AG09309 (cell line): ENCODE measurements at regions not wholly inside any gene's neighbourhood (a gene's known extent, or its start where the extent isn't known, plus 50 kb on each side); places are given as distances from the start of the nearest gene placed in this dataset.

Experiments used
- DNase-seq: peaks from one replicate; pipeline ENCODE4 v3.0.0-alpha.2; 2010; ENCODE audit warnings: low read depth
- H3K4me3 ChIP-seq: 2 replicates; pipeline ENCODE4 v1.5.1; 2011; ENCODE audit warnings: mild to moderate bottlenecking, low read depth, low read length, moderate library complexity; ENCODE audit not compliant: control insufficient read depth
- TF ChIP-seq, protein P1 (sequence below): IDR thresholded peaks from 2 replicates; pipeline ENCODE4 v1.5.1; 2011; ENCODE audit warnings: mild to moderate bottlenecking, low read depth, low read length, inconsistent platforms; ENCODE audit not compliant: insufficient read depth, control insufficient read depth; ENCODE audit errors: missing control alignments

DNA sequence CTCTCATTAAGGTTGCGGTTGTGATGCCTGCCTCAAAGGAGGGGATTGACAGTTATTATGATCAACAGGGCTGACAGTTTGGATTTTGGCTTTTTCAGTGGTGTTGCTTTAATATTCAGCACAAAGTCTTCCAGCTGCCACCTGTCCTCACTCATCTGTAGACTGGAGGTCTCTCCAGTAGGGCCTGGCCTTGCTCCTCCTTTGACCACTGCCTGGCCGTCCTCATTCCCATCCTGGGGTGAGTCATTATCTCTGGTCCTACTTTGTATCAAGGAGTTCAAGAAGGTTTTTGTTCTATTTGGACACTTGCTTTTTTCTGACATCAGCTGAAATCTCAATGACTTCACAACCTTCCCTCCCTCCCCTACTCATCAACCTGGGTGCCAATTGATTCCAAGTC, 95.1 kb upstream of the ZPLD1 start:
- TF ChIP-seq, protein P1, sequence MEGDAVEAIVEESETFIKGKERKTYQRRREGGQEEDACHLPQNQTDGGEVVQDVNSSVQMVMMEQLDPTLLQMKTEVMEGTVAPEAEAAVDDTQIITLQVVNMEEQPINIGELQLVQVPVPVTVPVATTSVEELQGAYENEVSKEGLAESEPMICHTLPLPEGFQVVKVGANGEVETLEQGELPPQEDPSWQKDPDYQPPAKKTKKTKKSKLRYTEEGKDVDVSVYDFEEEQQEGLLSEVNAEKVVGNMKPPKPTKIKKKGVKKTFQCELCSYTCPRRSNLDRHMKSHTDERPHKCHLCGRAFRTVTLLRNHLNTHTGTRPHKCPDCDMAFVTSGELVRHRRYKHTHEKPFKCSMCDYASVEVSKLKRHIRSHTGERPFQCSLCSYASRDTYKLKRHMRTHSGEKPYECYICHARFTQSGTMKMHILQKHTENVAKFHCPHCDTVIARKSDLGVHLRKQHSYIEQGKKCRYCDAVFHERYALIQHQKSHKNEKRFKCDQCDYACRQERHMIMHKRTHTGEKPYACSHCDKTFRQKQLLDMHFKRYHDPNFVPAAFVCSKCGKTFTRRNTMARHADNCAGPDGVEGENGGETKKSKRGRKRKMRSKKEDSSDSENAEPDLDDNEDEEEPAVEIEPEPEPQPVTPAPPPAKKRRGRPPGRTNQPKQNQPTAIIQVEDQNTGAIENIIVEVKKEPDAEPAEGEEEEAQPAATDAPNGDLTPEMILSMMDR = no peak
- no peak for DNase-seq
- H3K4me3 ChIP-seq = no peak overlapping the region

DNA sequence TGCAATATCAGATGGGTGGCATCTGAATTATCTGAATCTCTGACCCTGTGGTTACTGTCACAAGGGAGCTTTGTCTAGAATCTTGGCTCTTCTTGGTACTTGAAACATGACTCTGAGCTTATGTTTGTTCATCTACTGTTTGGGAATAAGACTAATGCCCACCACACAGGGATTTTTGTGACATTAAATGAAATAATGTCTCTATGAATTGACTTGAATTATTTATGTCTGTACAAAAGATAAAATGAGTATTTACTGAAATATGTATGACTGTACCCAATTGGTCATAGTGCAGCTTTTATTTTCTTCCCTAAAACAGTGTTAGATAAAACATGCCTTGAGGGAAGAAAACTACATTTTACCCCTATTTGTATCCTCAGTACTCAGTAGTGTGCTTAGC, 87.9 kb upstream of the ZPLD1 start:
- TF ChIP-seq, protein P1 = no peak
- no peak for DNase-seq
- no peak overlapping the region for H3K4me3 ChIP-seq

DNA sequence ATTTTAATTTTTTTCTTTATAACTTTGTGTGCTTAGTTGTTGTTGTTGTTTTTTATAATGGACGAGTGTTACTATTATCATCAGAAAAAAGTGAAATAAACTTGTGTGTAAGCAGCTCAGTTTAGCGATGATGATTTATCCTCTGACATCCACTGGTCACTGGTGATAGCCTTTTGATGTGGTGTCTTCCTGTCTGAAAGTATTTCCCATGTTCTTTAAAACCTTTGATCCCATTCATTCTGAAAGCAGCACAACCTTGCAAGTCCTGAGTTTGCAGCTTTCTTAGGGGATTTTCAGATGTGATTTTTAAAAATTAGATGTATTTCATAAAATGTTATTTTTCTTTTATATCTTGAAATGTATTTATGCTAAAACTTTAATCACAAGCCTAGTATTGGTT, 85.9 kb upstream of the ZPLD1 start:
- no peak overlapping the region for H3K4me3 ChIP-seq
- no peak for DNase-seq
- TF ChIP-seq, protein P1 = no peak

DNA sequence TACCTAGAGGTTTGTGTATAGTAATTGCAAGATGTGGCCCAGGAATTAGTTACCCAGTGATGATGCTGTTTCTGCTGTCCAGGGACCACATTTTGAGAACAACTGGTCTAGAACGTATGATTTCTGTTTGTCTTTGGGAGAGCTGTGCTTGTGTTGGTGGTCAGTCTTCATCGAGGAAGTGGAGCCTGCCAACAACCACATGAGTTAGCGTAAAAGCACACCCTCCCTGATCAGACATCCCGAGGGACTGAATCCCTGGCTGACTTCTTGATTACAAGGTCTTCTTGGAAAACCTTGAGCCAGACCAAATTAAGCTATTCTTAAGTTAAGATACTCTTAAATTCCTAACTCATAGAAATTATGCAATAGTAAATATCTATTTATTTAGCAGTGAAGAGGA, 81.7 kb upstream of the ZPLD1 start:
- no peak overlapping the region for H3K4me3 ChIP-seq
- no peak for DNase-seq
- TF ChIP-seq, protein P1 = no peak

DNA sequence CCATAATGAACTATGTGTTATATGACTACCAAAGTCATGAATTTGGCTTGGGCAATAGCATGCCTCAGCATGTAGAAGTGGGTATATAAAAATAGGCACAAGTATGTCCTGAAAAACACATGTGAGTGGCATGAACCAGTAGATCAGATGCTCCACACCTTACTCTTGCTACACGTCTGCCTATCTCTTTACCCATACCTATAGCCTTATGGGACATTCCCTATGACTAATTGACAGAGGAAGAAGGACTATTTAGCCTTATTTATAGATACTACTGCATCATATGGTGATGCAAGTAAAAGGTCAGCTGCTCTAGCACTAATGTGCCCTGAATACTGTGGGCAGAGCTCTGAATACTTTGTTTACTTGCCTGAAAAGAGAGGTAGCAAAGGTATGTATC, 81.0 kb upstream of the ZPLD1 start:
- no peak for DNase-seq
- TF ChIP-seq, protein P1 = no peak
- H3K4me3 ChIP-seq = no peak overlapping the region

DNA sequence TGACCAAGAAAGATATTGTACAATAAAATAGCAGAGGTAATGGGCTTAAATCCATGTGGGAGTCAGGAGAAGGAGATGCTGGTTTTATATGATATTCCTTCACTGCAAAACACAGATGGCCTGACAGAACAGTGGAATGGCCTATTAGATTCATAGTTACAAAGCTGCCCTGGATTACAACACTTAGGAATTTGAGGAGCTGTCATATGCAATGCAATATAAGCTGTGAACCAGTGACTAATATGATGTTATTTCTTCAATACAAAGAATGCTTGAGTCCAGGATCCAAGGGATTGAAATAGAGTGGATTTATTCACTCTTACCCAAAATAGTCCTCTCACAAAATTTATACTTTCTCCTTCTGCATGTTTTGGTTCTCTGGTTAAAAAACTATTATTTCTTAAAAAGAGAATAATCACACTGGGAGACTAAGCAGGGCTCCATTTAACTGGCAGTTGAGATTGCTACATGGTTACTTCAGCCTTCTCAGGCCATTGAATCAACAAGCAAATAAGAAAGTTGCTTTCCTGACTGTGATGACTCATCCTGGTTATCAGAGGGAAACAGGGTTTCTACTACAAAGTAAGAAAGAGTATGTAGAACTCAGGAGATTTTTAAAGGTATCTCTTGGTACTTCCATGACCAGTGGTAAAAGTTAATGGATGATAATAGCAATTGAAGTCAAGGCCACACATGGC, 79.8 kb upstream of the ZPLD1 start:
- H3K4me3 ChIP-seq = no peak overlapping the region
- TF ChIP-seq, protein P1 = no peak
- peak; percentile 4 for DNase-seq
